ENCODE measurements at regions not wholly inside any gene's neighbourhood (a gene's known extent, or its start where the extent isn't known, plus 50 kb on each side); places are given as distances from the start of the nearest gene placed in this dataset.

- no peak for DNase-seq (ENCODE audit: extremely low read depth in 1 of 11, low read depth in 9 of 11, low spot score in 4 of 11)
Measured at GRCh38 chr13:74845806-74846205, 636.2 kb downstream of the TBC1D4 start.

DNA sequence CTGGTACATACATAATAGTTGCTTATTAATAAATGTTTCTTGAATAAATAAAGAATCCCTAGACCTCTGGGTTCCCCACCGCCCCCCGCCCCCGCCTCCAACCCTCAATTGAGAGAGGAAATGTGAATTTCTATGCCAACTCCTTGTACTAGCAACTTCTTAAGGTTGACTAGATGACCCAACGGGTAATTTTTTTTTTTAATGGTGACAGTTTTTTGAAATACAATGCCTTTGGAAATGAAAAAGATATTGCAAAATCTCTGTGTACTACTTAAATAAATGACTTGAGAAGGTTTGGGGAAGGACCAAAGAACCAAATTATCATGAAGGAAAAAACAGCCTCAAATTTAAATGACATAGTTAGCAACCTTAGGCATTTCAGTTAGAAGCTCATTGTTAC is 640.3 kb downstream of the TBC1D4 start:
- DNase-seq (ENCODE audit: extremely low read depth in 1 of 11, low read depth in 9 of 11, low spot score in 4 of 11): no peak

DNA sequence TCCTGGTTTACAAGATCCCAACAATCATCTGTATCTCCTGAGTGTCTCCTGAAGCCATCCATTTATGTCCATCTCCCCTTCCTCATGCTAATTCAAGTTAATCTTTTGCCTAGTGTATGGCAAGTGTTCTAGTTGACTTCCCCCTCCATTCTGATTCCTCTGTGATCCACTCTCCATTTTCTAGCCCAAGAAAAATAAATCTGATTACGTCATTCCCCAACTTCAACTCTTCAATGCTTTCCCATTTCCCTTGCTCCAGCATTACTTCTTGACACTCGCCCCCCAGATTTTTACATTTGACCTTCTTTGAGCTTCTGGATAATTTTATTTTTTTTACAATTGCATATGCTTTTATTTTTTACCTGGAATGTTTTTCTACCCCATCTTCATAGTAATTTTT is 640.8 kb downstream of the TBC1D4 start:
- no peak for DNase-seq (ENCODE audit: extremely low read depth in 1 of 11, low read depth in 9 of 11, low spot score in 4 of 11)

DNA sequence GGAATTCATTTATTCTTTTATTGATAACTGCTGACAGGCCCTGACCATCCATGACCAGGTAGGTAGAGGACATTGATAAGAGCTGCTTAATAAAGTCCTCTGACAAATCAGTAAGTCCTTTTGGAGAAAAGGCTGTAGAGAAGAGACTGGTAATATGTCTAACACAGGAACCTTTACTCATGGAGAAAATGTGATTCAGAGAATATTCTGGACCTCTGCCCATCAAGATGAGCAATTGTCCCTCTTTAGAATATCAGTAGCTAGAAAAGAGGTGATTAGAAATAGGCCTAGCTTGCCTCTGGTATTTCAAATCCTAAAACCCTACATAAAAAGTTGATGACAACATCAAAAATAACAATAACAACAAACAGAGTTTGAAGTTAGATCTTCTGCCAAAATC is 642.3 kb downstream of the TBC1D4 start:
- DNase-seq (ENCODE audit: extremely low read depth in 1 of 11, low read depth in 9 of 11, low spot score in 4 of 11): no peak

GRCh38 chr13:74838096-74838495 is 643.9 kb downstream of the TBC1D4 start:
- DNase-seq (ENCODE audit: extremely low read depth in 1 of 11, low read depth in 9 of 11, low spot score in 4 of 11): no peak

DNA sequence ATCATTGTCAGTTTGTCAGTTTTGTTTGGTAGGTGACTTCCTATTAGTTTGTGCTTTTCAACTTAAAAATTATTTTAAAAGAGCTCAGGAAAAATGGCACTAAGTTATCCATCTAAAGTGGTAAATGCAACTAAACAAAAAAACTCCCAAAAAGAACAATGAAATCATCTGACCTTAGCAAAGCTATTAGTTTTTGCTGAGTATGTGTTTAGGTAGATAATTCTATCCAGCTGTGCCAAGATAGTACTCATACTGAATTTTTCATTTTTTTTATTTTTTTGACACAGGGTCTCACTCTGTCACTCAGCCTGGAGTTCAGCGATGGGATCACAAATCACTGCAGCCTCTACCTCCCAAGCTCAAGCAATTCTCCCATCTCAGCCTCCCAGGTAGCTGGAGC is 645.3 kb downstream of the TBC1D4 start:
- DNase-seq (ENCODE audit: extremely low read depth in 1 of 11, low read depth in 9 of 11, low spot score in 4 of 11): no peak

DNA sequence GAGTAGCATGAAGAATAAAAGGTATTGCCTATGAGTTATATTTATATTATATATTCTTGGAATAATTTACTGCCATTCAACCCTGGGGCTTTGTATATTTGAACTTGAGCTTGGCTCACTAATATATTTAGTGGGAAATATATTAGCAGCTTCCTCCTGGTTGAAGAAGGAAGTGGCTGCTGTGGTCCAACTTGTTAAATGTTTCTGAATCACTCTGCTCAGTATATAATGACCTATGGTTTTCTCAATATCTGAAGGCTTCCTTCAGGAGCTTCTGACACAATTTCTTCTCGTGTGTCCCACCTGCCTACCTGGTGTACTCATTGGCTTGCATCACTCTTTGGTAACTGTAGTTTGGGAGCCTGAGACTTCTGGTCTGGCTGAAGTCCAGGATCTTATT is 646.4 kb downstream of the TBC1D4 start:
- DNase-seq (ENCODE audit: extremely low read depth in 1 of 11, low read depth in 9 of 11, low spot score in 4 of 11): no peak

GRCh38 chr13:74825938-74826246 is 656.1 kb downstream of the TBC1D4 start:
- no peak for DNase-seq (ENCODE audit: extremely low read depth in 1 of 11, low read depth in 9 of 11, low spot score in 4 of 11)

- peak in 10 of 11 donors; percentile 4 to 45 (median 18) for DNase-seq (ENCODE audit: extremely low read depth in 1 of 11, low read depth in 9 of 11, low spot score in 4 of 11)
Measured at GRCh38 chr13:74825152-74825937, 656.6 kb downstream of the TBC1D4 start.

DNA sequence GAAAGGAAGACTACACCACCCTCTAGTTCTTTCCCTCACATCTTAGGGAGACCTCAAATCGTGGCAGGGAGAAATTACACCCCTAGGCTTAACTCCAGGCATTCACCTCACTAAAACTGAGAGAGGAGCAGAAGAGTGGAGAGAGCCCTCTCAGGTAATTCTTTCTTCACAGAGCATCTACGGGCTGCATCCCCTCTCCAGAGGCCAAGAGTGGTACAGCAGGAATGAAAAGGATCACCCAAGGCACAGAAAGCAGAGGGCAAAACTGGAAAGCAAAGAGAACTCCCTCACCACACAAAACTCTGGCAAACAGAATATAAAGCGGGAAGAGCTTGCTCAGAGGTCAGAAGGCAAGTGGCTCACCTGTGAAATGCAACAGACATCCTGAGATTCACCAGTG is 661.2 kb downstream of the TBC1D4 start:
- DNase-seq (ENCODE audit: extremely low read depth in 1 of 11, low read depth in 9 of 11, low spot score in 4 of 11): no peak

DNA sequence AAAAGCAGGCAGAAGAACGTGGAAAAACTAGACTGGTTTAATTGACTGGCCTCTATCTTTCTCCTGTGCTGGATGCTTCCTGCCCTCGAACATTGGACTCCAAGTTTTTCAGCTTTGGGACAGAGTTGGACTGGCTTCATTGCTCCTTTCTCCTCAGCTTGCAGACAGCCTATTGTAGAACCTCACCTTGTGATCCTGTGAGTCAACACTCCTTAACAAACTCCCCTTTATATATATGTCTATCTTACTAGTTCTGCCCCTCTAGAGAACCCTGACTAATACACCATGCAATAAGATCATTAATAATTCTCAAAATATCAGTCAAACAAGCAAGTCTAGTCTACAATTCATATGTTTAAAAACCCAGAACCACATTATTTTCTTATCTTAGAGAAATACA is 662.4 kb downstream of the TBC1D4 start:
- no peak for DNase-seq (ENCODE audit: extremely low read depth in 1 of 11, low read depth in 9 of 11, low spot score in 4 of 11)

GRCh38 chr13:74816737-74817136 is 665.2 kb downstream of the TBC1D4 start:
- DNase-seq (ENCODE audit: extremely low read depth in 1 of 11, low read depth in 9 of 11, low spot score in 4 of 11): no peak

DNA sequence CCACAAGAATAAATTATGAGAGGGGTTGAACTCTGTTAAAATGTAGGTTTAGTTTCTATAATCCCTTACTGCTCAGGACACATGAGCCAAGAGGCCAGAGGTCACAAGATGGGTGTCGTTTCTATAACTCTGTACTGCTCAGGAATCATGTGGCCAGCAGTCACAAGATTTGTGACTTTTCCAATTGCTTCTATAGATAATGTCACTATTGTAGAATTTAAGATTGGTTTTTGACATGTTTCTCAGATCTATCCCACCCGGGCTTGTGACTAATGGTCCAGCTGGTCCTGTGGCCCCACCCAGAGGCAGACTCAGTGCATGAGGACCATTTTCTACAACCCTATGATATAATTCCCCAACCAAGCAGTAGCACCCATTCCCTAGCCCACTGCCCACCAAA is 662.0 kb upstream of the KLF12 start:
- DNase-seq (ENCODE audit: extremely low read depth in 1 of 11, low read depth in 9 of 11, low spot score in 4 of 11): no peak

- DNase-seq (ENCODE audit: extremely low read depth in 1 of 11, low read depth in 9 of 11, low spot score in 4 of 11): no peak
Measured at GRCh38 chr13:74795526-74795925, 661.3 kb upstream of the KLF12 start.

DNA sequence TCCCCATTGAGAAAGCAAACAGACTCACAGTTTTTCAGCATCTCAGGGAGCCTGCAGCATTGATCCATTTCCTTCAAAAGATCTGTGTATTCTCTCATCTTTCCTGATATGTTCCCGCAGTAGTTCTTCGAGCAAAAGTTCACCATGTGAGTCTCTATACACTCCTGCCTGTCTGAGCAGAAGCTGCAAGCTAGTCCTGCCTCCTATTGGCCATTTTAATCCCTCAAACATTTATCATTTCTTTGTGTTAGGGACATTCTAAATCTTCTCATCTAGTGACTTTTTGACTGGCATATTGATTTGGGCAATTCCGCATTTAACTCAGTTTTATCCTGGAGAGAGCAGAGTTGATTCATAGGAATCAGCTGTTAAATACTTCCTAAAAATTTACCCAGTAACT is 660.4 kb upstream of the KLF12 start:
- no peak for DNase-seq (ENCODE audit: extremely low read depth in 1 of 11, low read depth in 9 of 11, low spot score in 4 of 11)

DNA sequence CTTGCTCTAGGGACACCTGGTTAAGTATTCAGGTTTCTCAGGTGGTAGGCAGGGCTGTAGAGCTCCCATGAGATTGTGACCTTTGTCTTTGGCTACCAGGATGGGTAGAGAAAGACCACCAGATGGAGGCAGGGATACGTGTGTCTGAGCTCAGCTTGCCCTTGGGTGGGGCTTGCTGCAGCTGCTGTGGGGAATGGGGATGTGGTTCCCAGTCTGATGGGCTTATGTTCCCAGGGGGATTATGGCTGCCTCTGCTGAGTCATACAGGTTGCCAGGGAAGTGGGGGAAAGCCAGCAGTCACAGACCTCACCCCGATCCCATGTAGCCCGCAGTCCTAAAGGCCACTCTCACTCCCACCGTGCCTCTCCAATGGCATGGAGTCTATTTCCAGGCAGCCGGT is 659.9 kb upstream of the KLF12 start:
- no peak for DNase-seq (ENCODE audit: extremely low read depth in 1 of 11, low read depth in 9 of 11, low spot score in 4 of 11)

DNA sequence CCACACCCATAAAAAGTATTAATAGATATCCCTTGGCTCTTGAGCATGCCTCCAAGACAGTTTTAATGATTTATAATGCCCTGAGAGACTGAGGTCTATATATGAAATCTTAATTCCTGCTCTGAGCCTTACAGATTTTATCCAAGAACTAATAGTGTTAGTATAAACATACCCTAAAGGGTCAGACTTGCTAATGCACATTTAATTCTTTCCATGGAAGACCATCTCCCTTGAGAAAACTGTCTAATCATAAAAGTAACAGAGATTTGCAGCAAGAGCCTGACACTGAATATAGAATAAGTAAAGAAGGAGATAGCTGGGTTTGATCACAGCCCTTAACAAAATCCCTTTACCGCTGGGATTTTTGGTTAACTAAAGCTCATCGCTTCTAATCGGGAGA is 650.8 kb upstream of the KLF12 start:
- DNase-seq (ENCODE audit: extremely low read depth in 1 of 11, low read depth in 9 of 11, low spot score in 4 of 11): no peak

DNA sequence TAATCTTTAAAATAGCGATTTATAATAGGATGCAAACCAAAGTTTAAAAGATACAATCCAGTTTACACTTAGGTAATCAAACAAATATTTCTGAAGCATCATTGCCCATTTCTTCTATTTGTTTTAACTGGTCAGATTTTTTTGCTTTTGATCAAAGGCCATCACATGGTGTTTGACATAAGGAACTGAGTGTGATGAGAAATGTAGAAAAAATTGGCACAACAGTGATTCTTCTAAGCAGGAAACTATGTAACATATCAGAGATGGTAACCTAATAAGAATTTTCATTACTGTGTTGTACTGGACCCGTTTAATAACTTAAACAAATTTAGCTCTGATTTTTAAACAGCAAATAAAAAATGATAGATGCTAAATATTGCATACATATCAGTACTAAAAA is 644.7 kb upstream of the KLF12 start:
- no peak for DNase-seq (ENCODE audit: extremely low read depth in 1 of 11, low read depth in 9 of 11, low spot score in 4 of 11)

DNA sequence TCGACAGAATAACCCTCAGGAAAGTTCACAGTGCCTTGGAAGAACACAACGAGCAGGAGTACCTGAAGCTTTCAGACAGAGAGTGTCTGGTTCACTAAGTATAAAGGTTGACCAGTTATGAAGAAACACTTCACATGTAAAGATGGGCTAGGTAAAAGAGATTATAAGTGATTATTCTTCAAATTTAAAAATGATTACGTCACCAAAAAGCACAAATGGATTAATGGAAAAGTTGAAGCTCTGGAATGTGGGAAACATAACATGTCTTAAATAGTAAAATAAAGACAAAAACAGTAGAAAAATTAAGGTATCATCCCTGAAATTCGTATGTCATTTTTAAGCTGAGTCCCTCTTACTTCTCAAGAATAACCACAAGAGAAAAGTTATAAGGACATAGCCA is 643.9 kb upstream of the KLF12 start:
- no peak for DNase-seq (ENCODE audit: extremely low read depth in 1 of 11, low read depth in 9 of 11, low spot score in 4 of 11)

- DNase-seq (ENCODE audit: extremely low read depth in 1 of 11, low read depth in 9 of 11, low spot score in 4 of 11): no peak
Measured at GRCh38 chr13:74774264-74774663, 640.1 kb upstream of the KLF12 start.

DNA sequence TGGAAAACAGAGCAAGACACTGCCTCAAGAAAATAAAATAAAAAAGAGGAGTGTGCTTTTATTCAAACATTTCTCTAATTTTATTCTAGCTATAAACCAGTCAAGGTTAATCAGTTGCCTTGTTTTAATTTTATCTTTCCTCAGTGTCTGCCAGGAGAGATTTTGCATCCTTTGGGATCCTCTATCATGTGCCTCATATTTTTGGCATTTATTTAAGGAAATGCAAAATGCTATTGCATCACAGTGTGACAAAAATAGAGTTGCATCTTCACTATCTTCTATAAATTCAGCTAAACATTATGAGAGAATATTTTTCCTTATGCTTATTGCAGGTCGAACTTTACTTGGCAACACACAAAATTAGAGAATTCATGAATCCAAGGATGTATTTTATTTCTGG is 639.0 kb upstream of the KLF12 start:
- no peak for DNase-seq (ENCODE audit: extremely low read depth in 1 of 11, low read depth in 9 of 11, low spot score in 4 of 11)

DNA sequence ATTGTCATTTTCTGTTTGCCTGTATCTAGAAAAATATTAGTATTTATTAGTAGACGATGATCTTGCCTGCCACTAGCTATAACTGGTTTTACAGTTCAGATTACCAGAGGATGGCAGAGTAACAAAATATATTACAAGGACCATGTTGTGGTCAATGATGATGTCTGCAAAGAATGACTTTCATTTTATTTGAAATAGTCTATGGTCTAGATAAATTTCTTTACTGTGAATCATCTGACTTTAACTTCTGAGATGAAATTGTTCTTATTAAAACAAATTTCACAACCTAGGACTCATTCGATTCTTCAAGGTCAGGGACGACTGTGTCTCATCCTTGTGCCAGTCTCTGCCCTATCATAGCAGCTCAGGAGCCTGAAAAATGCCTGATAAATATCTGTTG is 637.8 kb upstream of the KLF12 start:
- no peak for DNase-seq (ENCODE audit: extremely low read depth in 1 of 11, low read depth in 9 of 11, low spot score in 4 of 11)
